Stomach (tissue), 8 donors: ENCODE measurements at regions not wholly inside any gene's neighbourhood (a gene's known extent, or its start where the extent isn't known, plus 50 kb on each side); places are given as distances from the start of the nearest gene placed in this dataset.

ENCODE experiments used
- DNase-seq, 2 donors: peaks; one replicate each; pipeline versions ENCODE4 v3.0.0 to v3.0.0-alpha.2; 2013 to 2019
- H3K27ac ChIP-seq, 5 donors: fragments of 200-600 bp in 4 of 5; sonication (generic) in 4 of 5; one replicate each; pipeline ENCODE4 v1.5.1; 2013 to 2019; ENCODE audit warnings: mild to moderate bottlenecking in 1 of 5, moderate library complexity in 1 of 5
- H3K27me3 ChIP-seq, 3 donors: fragments of 200-600 bp; sonication (generic); one replicate each; pipeline ENCODE4 v1.5.1; 2017 to 2019; ENCODE audit warnings: mixed run types in 1 of 3
- H3K36me3 ChIP-seq, 4 donors: fragments of 200-600 bp; sonication (generic); 1 replicate in 3 of 4; 2 replicates in 1 of 4; pipeline ENCODE4 v1.5.1; 2016 to 2019
- H3K4me1 ChIP-seq, 4 donors: fragments of 200-600 bp; sonication (generic); one replicate each; pipeline ENCODE4 v1.5.1; 2016 to 2019
- H3K4me3 ChIP-seq, 4 donors: fragments of 200-600 bp; sonication (generic) in 3 of 4; one replicate each; pipeline ENCODE4 v1.5.1; 2016 to 2019; ENCODE audit warnings: mild to moderate bottlenecking in 1 of 4
- H3K9me3 ChIP-seq, 4 donors: fragments of 200-600 bp; sonication (generic); one replicate each; pipeline ENCODE4 v1.5.1; 2016 to 2019
- EP300 ChIP-seq: sonication (generic); formaldehyde crosslinking; IDR thresholded peaks from one replicate; pipeline ENCODE4 v1.6.1; 2017; ENCODE audit warnings: antibody characterized with exemption
- POLR2A ChIP-seq, 4 donors: fragments of 450-650 bp; IDR thresholded peaks; one replicate each; pipeline ENCODE4 v1.6.1; 2016; ENCODE audit warnings: antibody characterized with exemption in 4 of 4, control low read depth in 2 of 4, mild to moderate bottlenecking in 1 of 4, moderate library complexity in 1 of 4
- POLR2AphosphoS5 ChIP-seq, 3 donors: sonication (generic); formaldehyde crosslinking; IDR thresholded peaks; one replicate each; pipeline ENCODE4 v1.6.1; 2016; ENCODE audit warnings: antibody characterized with exemption in 3 of 3
- WGBS, 5 donors: extraction: QIAGEN DNeasy Blood & Tissue Kit in 3 of 5; methylation state at CpG; one replicate each; pipeline versions ENCODE4 v1.1.5 to v1.1.7; 2013 to 2018; 5-methylcytosine and 5-hydroxymethylcytosine counted together
- intact Hi-C: fragments of 100-400 bp; cut with DNase I; formaldehyde crosslinking; loops from one replicate; pipeline ENCODE4 v1.15.1; 2023; ENCODE audit warnings: low total_unique reads
- TF ChIP-seq, protein P1 (sequence below), 7 experiments: fragments of 450-650 bp in 4 of 7; fragments of 200-600 bp in 3 of 7; sonication (generic) in 3 of 7; IDR thresholded peaks; one replicate each; pipeline ENCODE4 v1.5.1; 2016 to 2019; ENCODE audit warnings: antibody characterized with exemption in 7 of 7, control low read depth in 2 of 7, mild to moderate bottlenecking in 1 of 7
- donor health status: healthy with polysubstance abuse.
- donor health status: Bipolar disorder and iron deficiency.
- donor health status: healthy.

DNA sequence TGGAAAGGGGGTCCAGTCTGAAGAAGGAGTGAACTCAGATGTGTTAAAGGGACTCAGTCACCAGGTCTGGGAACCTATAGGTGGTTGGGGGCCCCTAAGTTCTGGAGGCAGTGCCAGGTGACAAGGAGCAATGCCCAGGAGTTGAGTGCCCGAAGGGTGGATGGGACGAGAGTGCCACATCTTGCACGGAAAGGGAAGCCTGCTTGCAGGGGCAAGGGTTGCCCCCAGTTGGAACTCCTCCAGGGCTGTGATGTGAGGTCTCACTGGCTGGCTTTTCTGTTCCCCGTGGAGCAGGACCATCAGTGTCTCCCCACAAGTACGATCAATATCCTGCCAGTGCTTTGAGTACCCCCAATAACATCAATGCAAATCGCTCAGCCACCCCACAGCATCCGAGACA is 107.3 kb downstream of the TOMM20 start:
- DNase-seq: no peak
- no peaks in the 10 kb centered on the region for H3K36me3 ChIP-seq
- no peak overlapping the region for H3K27ac ChIP-seq
- peaks cover 0 to 7% (median 2%) of the 10 kb centered on the region in 4 donors for H3K9me3 ChIP-seq
- intact Hi-C loops: no loop called here
- no peak overlapping the region for H3K4me3 ChIP-seq
- peaks cover 0 to 16% (median 6%) of the 10 kb centered on the region in 4 donors for H3K4me1 ChIP-seq
- H3K27me3 ChIP-seq: no peaks in the 10 kb centered on the region
- TF ChIP-seq EP300 (no peak), POLR2A (IDR thresholded peaks at IDR 0.05) (no peak), POLR2AphosphoS5 (IDR thresholded peaks at IDR 0.05) (no peak)
- TF ChIP-seq, protein P1, sequence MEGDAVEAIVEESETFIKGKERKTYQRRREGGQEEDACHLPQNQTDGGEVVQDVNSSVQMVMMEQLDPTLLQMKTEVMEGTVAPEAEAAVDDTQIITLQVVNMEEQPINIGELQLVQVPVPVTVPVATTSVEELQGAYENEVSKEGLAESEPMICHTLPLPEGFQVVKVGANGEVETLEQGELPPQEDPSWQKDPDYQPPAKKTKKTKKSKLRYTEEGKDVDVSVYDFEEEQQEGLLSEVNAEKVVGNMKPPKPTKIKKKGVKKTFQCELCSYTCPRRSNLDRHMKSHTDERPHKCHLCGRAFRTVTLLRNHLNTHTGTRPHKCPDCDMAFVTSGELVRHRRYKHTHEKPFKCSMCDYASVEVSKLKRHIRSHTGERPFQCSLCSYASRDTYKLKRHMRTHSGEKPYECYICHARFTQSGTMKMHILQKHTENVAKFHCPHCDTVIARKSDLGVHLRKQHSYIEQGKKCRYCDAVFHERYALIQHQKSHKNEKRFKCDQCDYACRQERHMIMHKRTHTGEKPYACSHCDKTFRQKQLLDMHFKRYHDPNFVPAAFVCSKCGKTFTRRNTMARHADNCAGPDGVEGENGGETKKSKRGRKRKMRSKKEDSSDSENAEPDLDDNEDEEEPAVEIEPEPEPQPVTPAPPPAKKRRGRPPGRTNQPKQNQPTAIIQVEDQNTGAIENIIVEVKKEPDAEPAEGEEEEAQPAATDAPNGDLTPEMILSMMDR (IDR thresholded peaks at IDR 0.05): no peak
- 89 to 100% (median 94%) methylated on average over 6 to 7 of the region's 7 CpGs for WGBS, 5 donors

DNA sequence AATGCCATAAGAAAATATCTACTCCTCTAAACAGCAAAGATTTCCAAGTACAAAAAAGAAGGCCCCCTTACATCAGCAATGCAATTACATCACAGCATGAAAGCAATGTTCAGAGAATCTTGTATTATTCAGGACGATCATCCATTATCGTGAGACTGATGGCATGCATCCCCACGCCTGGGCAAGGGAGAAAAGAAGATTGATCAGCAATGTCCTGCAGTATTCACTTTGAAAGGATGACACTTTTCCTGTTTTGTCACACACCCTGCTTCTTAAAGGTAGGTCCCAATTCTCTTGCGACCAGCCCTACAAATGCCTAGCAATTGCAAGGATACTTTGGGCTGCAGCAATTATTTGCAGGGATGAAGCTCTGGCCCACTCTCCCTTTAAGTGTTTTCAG is 108.7 kb downstream of the TOMM20 start:
- DNase-seq: no peak
- 80 to 96% (median 94%) methylated on average over 4 of the region's 4 CpGs for WGBS, 5 donors
- Histone ChIP-seq H3K9me3 (peaks cover 0 to 7% (median 2%) of the 10 kb centered on the region in 4 donors), H3K4me1 (peaks cover 0 to 16% (median 6%) of the 10 kb centered on the region in 4 donors), H3K27ac (no peak overlapping the region), H3K27me3 (no peaks in the 10 kb centered on the region), H3K4me3 (no peak overlapping the region), H3K36me3 (no peaks in the 10 kb centered on the region)
- TF ChIP-seq EP300 (no peak), POLR2A (IDR thresholded peaks at IDR 0.05) (no peak), POLR2AphosphoS5 (IDR thresholded peaks at IDR 0.05) (no peak)
- TF ChIP-seq, protein P1 (IDR thresholded peaks at IDR 0.05): no peak
- intact Hi-C loops: no loop called here

DNA sequence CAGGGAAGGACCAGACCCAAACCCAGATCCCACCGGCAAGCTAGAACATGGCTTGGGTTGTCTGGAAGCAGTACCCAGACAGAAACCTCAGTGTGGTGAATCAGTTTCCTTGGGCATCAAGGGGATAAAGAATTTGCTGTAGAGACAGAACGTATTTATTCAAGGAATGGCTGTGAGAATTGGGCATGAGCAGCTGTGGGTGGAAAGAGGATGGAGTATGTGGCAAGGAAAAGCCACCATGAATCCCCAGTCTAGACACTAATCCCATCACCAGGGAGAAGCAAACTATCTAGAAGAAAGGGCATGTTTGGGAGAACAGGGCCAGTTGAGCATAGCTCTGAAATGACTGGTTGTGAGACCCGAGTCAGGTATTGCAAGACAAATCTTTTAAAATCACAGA is 109.2 kb downstream of the TOMM20 start:
- TF ChIP-seq POLR2A (IDR thresholded peaks at IDR 0.05): no peak
- TF ChIP-seq, protein P1 (IDR thresholded peaks at IDR 0.05): no peak
- no peak for TF ChIP-seq EP300
- no peak for TF ChIP-seq POLR2AphosphoS5 (IDR thresholded peaks at IDR 0.05)
- intact Hi-C loops: no loop called here
- WGBS, 5 donors: 74 to 96% (median 91%) methylated on average over 3 of the region's 3 CpGs

DNA sequence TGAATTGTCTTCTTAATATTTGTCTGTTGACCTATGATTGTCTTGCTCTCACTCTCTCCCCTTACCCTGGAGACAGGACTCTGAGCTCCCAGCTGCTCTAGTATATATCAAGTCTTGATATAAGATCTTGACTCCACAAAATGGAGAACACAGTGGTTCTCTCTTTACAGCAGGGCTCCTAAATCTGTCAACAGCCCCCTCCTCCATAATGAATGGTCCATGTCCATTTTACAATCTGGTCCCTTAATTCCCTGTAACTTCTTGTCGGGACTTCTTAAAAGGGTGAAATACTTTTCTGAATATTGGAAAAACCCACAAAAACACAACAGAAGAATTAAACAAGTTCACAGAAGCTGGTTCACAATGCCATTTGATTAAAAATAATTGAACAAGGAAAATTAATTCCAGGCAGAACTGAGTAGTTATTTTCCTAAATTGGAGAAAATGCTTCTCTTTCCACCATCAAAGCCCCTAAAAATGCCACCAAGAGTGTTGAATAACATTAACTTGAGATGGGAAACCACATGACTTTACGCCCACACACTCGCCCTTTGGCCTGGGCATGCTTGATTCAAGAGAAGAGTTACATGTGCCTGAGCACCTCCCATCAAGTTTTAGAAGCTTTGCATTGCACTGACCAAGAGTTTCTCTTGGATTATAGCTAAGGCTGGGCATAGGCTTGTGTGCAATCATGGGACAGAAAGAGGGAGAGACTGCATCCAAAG is 109.8 kb downstream of the TOMM20 start:
- H3K27ac ChIP-seq: no peak overlapping the region
- intact Hi-C loops: no loop called here
- H3K9me3 ChIP-seq: peaks cover 0 to 7% (median 2%) of the 10 kb centered on the region in 4 donors
- DNase-seq: peak in 1 of 2 donors; percentile 11
- H3K4me1 ChIP-seq: peaks cover 0 to 16% (median 6%) of the 10 kb centered on the region in 4 donors
- 80 to 95% (median 86%) methylated on average over 3 of the region's 3 CpGs for WGBS, 5 donors
- TF ChIP-seq EP300 (no peak), POLR2AphosphoS5 (IDR thresholded peaks at IDR 0.05) (no peak), POLR2A (IDR thresholded peaks at IDR 0.05) (no peak)
- TF ChIP-seq, protein P1 (IDR thresholded peaks at IDR 0.05): no peak
- H3K36me3 ChIP-seq: no peaks in the 10 kb centered on the region
- no peak overlapping the region for H3K4me3 ChIP-seq
- H3K27me3 ChIP-seq: no peaks in the 10 kb centered on the region

More for the DNA sequence above, 109.2 kb downstream of the TOMM20 start:
- Histone ChIP-seq H3K36me3 (no peaks in the 10 kb centered on the region), H3K9me3 (peaks cover 0 to 7% (median 2%) of the 10 kb centered on the region in 4 donors), H3K4me3 (no peak overlapping the region), H3K4me1 (peaks cover 0 to 16% (median 6%) of the 10 kb centered on the region in 4 donors), H3K27me3 (no peaks in the 10 kb centered on the region), H3K27ac (no peak overlapping the region)
- no peak for DNase-seq
